ENCODE measurements at regions not wholly inside any gene's neighbourhood (a gene's known extent, or its start where the extent isn't known, plus 50 kb on each side); places are given as distances from the start of the nearest gene placed in this dataset.

GRCh38 chr1:4088676-4089075 lies 188.6 kb upstream of the C1orf174 start:
- no peak for DNase-seq (ENCODE audit: low spot score)

- no peak for DNase-seq (ENCODE audit: low spot score)
These were observed 189.5 kb upstream of the C1orf174 start for GRCh38 chr1:4089421-4090175.

GRCh38 chr1:4090556-4090955 lies 190.5 kb upstream of the C1orf174 start:
- no peak for DNase-seq (ENCODE audit: low spot score)

GRCh38 chr1:4090976-4091660 lies 191.0 kb upstream of the C1orf174 start:
- DNase-seq (ENCODE audit: low spot score): no peak

GRCh38 chr1:4091996-4092395 lies 191.9 kb upstream of the C1orf174 start:
- no peak for DNase-seq (ENCODE audit: low spot score)

GRCh38 chr1:4093856-4094565 lies 193.9 kb upstream of the C1orf174 start:
- no peak for DNase-seq (ENCODE audit: low spot score)

- DNase-seq (ENCODE audit: low spot score): no peak
These were observed 195.4 kb upstream of the C1orf174 start for GRCh38 chr1:4095433-4095971.

GRCh38 chr1:4101459-4102161 lies 201.5 kb upstream of the C1orf174 start:
- DNase-seq (ENCODE audit: low spot score): no peak

GRCh38 chr1:4105300-4105880 lies 205.3 kb upstream of the C1orf174 start:
- DNase-seq (ENCODE audit: low spot score): no peak

GRCh38 chr1:4106731-4107130 lies 206.7 kb upstream of the C1orf174 start:
- DNase-seq (ENCODE audit: low spot score): no peak

- no peak for DNase-seq (ENCODE audit: low spot score)
These were observed 207.2 kb upstream of the C1orf174 start for GRCh38 chr1:4107291-4107690.

- DNase-seq (ENCODE audit: low spot score): peak; percentile 7
These were observed 208.3 kb upstream of the C1orf174 start for GRCh38 chr1:4108331-4108730.

GRCh38 chr1:4108758-4109627 lies 208.9 kb upstream of the C1orf174 start:
- no peak for DNase-seq (ENCODE audit: low spot score)

GRCh38 chr1:4109628-4109940 lies 209.5 kb upstream of the C1orf174 start:
- no peak for DNase-seq (ENCODE audit: low spot score)

GRCh38 chr1:4110888-4111287 lies 210.8 kb upstream of the C1orf174 start:
- DNase-seq (ENCODE audit: low spot score): no peak

GRCh38 chr1:4113897-4114296 lies 213.8 kb upstream of the C1orf174 start:
- no peak for DNase-seq (ENCODE audit: low spot score)

- DNase-seq (ENCODE audit: low spot score): no peak
These were observed 215.3 kb upstream of the C1orf174 start for GRCh38 chr1:4115191-4115900.

- DNase-seq (ENCODE audit: low spot score): no peak
These were observed 217.1 kb upstream of the C1orf174 start for GRCh38 chr1:4117196-4117595.

GRCh38 chr1:4118746-4119515 lies 218.9 kb upstream of the C1orf174 start:
- DNase-seq (ENCODE audit: low spot score): no peak

Data from kidney tubule cell (primary cell).